HG03139 (cell line): ENCODE measurements at regions not wholly inside any gene's neighbourhood (a gene's known extent, or its start where the extent isn't known, plus 50 kb on each side); places are given as distances from the start of the nearest gene placed in this dataset.

Experiments used
- ATAC-seq: cut with Tn5 transposase; IDR thresholded peaks from one replicate; pipeline ENCODE4 v1.9.1; 2021; ENCODE audit not compliant: unreplicated experiment

DNA sequence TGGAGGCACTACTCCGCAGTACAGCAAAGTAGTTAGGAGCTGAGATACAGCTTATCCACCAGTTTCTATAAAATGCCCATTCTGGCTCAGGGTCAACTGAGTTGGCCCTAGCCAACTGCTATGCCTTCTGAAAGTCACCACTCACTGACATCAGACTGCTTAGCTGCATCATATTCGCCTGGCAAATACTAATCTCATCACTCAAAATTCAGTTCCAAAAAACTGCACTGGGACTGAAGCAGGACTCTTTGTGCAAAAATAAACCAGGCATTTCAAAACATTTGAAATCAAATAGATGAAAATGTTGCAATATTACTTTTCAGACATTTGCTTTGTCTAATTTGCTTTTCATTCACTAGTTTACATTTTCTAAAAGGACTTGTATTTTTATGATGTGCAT, 230.0 kb downstream of the ALDH8A1 start:
- no peak for ATAC-seq

DNA sequence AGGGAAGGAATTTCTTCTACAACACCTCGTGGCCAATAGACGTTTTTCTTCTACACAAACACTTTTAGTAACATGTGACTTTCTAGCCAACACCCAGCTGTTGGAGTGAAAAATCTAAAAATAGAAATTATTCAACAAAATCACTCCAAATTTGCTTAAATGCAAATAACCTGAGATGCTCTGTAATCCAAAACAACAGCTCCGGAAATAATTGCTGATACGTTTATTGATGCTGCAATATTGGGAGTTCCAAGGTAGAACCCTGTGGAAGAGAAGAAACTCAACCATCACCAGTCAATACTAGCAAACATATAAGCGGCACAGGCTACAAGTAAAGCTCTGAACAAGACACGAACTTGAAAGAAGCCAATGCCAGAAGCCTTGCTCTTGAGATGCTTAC, 230.6 kb downstream of the ALDH8A1 start:
- ATAC-seq = no peak

DNA sequence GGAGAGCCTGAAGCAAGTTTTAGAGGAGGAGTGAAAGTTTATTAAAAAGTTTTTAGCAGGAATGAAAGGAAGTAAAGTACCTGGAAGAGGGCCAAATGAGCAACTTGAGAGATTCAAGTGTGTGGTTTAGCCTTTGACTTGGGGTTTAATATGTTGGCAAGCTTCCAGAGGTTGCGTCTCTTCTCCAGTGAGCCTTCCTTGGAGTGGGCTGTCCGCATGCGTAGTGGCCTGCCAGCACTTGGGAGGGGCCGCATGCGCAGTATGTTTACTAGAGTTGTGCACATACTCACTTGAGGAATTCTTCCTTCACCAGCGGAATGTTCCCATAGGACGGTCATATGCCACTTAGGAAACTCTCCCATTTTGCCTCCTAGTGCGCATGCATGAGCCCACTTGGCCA, 235.2 kb downstream of the ALDH8A1 start:
- ATAC-seq = no peak

DNA sequence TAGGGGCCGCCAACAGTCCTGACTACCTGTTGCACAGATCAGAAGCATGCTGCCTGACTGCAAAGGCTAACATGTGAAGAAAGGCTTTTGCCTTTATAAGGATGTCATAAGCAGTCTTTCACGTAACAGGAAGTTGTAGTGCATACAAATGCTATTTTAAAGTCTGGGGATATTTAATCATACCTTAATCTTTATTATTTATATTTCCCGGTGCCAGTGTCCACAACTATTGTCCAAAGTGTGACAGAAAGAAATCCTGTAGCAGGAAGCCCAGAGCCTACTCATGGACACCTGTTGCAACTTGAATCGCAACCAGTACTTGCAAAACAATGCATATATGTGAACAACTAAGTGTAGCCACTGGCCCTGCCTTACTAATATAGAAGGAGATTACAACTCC, 235.8 kb downstream of the ALDH8A1 start:
- ATAC-seq = no peak

DNA sequence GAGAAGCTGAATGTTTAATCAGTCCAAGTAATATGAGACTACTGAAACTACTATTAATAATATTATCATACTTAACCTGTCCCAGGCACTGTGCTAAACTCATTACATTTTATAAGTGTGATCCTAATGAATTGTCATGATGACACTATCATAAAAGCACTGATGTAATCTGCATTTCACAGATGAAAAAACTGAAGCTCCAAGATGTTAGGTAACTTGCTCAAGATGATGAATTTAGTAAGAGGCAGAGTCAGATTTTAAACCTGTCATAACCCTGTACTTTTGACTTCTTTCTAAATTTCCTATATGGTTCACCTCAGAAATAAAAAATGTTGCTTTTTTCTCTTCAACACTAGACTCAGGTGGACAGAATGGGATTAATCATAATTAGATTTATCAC, 237.6 kb downstream of the ALDH8A1 start:
- ATAC-seq = no peak

DNA sequence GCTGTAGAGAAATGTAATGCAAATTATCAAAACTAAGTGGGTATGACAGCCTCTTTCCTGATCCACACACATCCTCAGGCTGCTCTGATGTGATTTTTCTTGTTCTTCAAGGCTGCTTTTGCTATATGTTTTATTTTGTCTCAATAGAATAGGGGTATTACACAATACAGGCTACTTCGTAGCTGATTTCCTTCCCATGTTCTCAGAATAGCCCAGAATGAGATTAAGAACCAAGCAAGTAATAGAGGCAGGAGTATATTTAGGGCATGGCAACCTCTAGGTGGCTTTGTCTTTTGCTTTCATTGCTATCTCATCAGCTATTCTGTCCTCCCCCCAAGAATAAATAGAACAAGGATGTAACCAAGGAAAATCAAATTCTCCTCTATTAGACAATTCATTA, 241.8 kb downstream of the ALDH8A1 start:
- ATAC-seq = no peak

DNA sequence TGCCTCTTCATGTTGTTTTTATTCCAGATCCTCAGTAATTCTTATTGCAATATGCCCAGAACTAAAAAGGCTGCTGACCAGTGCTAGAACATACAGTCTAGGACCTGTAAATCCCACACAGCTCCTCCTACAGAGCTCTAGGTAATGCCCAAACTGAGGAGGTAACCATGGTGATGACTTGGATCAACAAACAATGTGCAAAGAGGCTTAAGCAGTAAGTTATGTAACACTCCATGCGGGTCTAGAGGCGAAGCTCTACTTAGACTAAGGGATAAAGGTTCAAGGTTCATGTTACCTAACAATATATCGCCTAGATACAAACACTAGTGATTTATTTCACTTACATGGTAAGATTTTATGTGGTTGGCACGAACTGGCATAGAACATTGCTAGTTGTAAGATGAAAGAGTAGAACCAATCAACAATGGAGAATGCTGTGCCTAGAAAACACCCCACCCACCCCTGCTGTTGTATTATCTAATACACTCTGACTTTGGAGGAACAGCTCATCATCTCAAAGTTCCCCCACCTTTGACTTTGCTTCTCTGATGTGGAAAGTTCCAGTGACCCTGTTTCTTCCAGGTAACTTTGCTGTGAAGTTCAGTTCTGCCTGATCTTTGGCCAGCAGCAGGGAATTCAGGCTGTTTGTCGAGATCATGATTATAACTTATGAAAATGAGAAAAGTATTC, 242.4 kb downstream of the ALDH8A1 start:
- no peak for ATAC-seq

DNA sequence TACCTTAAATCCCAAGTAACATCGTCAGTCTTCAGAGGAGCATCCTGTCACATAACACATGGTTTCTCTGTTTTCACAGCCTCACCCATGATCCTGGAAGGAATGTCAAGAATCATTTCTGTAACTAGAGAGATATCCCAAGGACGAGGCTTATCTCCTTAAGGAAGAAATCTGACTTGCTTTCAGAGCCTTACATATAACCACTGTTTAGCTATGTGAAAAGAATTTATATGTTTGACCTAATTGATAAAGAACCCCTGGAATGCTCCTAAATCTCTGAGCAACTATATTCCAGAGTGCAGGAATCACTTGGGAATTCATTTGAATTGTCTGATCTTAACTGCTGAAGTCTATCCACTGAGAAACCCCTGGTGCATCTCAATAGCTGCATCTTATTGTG, 243.1 kb downstream of the ALDH8A1 start:
- no peak for ATAC-seq

DNA sequence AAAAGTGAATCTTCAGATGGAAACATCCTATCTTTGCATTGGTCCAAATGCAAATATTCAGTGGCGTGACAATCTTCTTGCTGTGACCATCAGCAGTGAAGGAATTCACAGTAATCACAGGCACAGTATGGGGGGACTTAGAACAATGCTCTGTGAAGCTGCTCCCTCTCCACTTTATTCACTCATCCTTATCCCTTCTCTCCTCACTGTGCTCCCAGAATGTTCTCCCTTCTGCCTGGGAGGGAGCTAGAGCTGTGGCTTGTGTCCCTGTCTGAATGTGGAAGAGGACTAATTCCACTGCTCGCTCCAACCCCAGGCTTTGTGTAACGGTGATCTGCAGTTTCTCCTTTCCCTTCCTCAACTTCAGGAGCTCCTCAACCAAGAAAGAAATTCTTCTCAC, 243.7 kb downstream of the ALDH8A1 start:
- no peak for ATAC-seq

DNA sequence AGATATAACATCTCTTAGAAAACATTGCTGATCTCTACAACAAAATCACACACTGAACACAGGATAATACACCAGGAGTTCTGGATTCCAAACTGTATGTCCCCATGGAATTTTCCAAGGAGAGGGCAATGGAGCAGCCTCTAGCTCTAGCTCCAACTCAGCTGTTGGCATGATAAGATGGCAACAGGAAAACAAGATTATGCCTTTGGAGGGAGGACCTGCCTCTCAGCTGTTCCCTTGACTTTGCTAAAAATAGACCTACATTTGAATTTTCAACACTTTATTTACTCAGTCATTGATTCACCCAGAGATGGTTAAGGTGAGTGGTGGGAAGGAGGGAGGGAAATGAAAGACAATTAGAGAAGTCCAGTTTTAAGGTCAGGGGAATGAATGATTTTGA, 246.7 kb downstream of the ALDH8A1 start:
- no peak for ATAC-seq

DNA sequence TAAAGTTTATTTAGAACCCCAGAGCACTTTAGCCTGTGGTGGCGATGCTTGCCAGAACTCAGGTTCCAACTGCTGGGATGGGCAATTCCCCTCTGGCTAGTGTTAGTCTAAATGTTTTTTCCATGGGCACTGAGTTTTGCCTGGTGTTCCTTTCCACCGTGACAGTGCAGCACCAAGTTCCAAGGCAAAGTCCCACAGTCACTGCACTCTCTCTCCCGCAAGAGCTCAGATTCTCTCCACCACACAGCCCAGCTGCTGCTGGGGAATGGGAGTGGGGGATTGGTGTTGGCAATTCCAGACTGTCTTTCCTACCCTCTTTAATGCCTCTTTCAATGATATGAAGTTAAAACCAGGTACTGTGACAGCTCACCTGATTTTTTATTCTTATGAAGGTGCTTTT, 247.6 kb downstream of the ALDH8A1 start:
- ATAC-seq = no peak

DNA sequence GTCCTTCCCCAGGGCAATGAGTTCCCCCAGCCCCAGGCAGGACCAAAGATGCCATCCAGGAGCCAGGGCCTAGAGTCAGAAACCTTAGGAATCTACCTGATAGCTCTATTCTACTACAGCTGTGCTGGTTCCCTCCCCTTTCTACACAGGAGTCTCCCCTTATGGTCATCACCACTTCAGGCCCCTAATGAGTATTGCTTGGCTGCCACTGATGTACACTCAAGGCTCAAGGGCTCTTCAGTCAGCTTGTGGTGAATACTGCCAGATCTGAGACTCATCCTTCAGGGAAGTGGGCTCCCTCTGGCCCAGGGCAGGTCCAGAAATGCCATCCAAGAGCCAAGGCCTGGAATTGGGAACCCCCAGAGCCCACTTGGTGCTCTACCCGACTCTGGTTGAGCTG, 248.6 kb downstream of the ALDH8A1 start:
- no peak for ATAC-seq

DNA sequence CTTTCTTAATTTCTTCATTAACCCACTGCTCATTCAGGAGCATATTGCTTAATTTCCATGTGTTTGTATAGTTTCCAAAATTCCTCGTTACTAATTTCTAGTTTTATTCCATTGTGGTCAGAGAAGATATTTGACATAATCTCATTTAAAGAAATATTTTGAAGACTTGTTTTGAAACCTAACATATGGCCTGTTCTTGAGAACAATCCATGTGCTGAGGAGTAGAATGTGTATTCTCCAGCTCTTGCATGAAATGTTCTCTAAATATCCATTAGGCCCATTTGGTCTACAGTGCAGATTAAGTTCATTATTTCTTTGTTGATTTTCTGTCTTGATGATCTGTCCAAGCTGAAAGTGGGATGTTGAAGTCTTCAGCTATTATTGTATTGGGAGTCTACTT, 251.7 kb downstream of the ALDH8A1 start:
- ATAC-seq = no peak

DNA sequence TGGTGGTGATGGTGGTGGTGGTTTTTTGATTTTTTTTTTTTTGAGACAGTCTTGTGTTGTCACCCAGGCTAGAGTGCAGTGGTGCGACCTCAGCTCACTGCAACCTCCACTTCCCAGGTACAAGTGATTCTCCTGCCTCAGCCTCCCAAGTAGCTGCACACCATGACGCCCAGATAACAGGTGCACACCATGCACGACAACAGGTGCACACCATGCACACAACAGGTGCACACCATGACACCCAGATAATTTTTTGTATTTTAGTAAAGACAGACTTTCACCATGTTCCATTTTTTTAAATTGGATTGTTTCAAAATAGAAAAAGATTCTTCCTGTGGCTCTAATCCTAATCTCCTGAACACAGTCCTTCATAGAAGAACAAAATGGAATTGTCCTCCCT, 257.9 kb downstream of the ALDH8A1 start:
- no peak for ATAC-seq

DNA sequence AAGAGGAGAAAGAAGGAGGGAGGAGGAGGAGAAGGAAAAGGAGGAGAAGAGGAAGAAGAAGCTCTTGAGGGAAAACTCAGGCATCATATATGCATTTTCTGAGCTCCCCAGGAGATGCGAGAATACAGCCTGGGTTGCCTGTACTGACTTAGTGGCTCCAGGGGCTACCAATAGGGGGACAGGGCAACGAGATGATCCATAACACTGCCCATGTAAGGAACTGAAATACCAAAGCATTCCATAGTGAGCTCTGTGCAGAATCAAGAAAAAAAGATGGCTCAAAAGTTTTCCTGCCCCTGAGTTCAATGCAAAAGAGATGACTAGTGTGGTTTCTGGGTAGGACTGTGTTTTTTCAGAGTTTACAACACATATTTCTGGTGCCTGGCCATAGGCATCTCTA, 258.7 kb downstream of the ALDH8A1 start:
- no peak for ATAC-seq

DNA sequence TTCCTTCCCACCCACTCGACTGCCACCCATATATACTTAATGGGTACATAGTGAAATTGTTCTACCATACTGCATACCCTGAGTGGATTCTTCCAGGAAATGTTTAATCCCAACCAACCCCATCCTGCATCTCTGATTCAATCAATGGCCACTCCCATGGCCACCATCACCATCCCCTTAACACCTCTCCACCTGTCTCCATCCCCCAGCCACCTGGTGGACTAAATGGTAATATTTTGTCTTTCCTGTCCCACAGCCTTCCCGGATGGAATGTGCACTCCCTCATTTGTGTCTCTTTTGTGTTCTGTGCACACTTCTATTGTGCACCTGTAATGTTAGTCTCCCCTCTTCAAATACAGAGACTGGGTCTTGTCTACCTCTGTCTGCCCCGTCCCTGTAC, 259.9 kb downstream of the ALDH8A1 start:
- no peak for ATAC-seq

DNA sequence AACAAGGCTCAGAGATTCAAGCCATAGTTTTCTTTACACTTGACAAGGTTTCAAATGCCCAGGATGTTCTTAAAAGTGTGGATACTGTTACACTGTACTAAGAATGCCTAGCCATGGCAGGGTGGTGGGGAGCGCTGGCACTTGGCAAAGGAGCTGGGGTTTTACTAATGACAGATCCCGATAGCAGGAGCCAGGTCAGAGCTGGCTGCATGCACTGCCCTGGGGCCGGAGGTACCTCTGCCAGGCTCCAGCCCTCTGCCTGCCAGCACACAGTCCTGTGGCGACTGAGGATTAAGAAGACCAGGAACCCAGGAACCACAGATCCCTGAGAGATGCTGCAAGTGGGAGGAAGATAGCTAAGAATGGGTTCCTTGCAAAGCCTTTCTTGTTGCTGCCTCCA, 260.3 kb downstream of the ALDH8A1 start:
- no peak for ATAC-seq

DNA sequence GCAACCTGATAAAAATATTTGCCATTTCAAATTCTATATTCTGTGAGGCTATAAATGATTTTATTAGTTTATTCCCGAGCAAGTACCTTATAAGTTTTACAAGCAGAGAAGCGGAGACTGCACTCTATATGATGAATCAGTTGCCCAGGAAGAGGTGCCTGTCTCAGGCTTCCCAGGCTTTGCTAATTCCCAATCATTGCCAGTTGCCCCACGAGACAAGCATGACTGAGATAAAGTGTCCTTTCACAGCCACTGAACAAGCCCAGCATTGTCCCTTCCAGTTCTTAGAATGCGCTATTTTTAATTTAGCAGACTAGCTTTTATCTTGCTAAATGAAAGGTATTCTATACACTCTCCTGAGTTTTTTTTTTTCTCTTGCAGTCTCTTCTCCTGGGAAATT, 260.7 kb downstream of the ALDH8A1 start:
- ATAC-seq = no peak

DNA sequence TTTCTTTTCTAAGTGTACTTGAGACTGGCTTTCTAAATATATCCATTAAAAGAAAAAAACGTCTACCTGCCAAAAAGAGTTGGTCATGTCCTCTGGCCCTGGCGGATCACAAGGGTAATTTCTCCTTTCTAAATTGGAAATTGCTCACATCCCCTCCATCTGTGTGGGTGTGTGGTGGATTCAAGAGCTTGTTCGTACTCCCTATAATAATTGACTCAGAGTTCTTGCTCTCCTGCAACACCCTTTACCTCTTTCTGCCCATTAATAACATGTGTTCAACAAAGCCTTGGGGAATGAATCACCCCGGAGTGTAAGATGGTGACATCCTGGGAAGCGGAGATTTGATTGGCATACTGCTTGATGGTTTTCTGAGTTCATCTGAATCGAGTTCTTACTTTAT, 263.8 kb downstream of the ALDH8A1 start:
- ATAC-seq = no peak

DNA sequence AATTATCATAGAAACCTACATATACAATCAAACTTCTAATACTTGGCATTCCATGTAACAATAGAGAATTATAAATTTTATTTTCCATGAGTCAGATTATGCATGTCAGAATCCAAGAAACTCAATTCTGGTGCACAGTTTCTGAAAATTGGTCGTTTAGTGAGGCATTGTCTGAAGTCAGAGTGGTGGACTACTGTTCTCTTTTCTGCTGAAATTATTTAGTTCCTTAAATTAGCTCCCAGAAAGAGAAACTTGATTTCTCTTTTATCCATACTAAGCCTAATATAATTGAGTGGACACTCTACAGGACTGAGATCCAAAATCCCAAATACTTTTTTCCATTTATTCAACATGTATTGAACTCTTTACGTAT, 265.5 kb downstream of the ALDH8A1 start:
- ATAC-seq = no peak

DNA sequence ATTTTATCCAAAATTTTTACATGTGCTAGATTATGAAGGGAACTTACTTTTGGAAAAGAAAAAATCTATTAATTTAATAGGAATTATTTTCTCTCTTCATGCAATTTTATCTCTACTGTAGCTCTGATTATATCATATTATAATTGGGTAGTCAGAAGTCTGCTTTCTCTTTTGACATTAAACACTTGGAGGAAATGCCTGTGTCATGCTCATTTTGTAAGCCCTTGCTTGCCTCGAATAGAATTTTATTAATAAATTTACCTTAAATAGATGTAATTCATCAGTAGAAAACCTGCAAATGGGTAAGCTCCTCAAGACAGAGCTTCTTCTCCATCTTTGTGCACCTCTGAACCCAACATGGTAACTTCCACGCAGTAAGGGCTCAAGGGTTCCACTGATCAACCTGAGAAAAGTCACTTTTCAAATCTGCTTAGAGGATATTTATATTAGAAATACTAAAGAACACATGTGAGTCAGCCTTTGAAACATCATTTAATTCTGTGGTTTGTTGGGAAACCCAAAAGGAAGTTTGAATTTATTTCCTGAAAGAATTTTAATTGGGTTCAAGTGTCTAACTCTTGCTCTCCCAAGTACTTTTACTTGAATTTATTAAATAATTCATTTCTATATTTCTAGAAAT, 266.0 kb downstream of the ALDH8A1 start:
- no peak for ATAC-seq

DNA sequence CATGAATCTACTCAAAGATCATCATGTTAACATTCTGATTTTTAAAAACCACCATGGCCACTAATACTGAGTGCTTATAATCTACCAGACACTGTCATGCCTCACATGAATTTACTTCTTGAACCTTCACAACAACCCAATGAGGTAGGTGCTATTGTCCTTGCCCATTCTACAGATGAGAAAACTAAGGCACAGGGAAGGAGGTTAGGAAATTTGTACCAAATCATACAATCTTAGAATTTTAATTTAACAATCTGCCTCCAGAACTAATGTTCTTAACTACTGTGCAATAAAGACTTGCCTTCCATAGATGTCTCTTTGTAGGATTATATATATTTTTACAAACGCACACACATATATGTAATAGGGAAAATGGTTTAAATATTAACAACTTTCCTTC, 269.5 kb downstream of the ALDH8A1 start:
- ATAC-seq = no peak

DNA sequence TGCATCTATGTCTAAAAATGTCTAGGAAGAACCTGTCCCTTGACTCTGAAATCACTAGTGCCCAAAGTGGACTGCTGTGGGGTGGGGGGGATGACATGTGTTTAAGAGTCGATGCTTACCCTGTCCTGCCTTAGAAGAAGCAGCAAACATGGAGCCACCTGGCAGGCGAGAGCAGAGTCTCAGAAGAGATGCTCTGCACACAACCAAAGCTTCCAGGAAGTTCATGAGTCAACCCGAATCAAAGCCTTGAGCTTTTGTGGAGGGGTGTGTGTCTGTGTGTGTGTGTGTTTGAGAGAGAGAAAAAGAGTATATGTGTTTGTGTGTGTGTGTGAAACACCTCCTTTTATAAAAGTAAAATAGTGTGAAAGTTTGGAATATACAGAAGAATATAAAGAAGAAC, 269.9 kb downstream of the ALDH8A1 start:
- ATAC-seq = no peak
